K562 (cell line): ENCODE measurements at regions not wholly inside any gene's neighbourhood (a gene's known extent, or its start where the extent isn't known, plus 50 kb on each side); places are given as distances from the start of the nearest gene placed in this dataset.

Experiments used
- EZH2 ChIP-seq: IDR thresholded peaks from 2 replicates; pipeline ENCODE4 v1.6.1; 2012; ENCODE audit warnings: low read depth, mild to moderate bottlenecking, inconsistent platforms, low read length, borderline replicate concordance
- HLTF ChIP-seq: fragments of 450-650 bp; IDR thresholded peaks from 2 replicates; pipeline ENCODE4 v1.6.1; 2016
- POLR2A ChIP-seq: fragments of 450-650 bp; conservative IDR thresholded peaks from 2 replicates; pipeline ENCODE4 v1.6.1; 2016
- SP2 ChIP-seq: IDR thresholded peaks from 2 replicates; pipeline ENCODE4 v1.6.1; 2011; ENCODE audit warnings: mild to moderate bottlenecking, low read depth, low read length, moderate library complexity; ENCODE audit not compliant: poor library complexity, severe bottlenecking; ENCODE audit errors: extremely low read depth
- ZNF174 ChIP-seq: fragments of 250-450 bp; sonication (Bioruptor Pico); IDR thresholded peaks from 2 replicates; pipeline ENCODE4 v1.4.0; 2020; ENCODE audit warnings: mild to moderate bottlenecking
- ZNF707 ChIP-seq: fragments of 250-450 bp; sonication (Bioruptor Pico); conservative IDR thresholded peaks from 2 replicates; pipeline ENCODE4 v1.8.0; 2022; ENCODE audit warnings: inconsistent platforms, mild to moderate bottlenecking, moderate library complexity
- TF ChIP-seq, protein P1 (sequence below), 3 experiments: IDR thresholded peaks in 2 of 3; conservative IDR thresholded peaks in 1 of 3; 2 replicates each; pipeline ENCODE4 v1.5.1; 2011 to 2012; ENCODE audit warnings: low read length in 3 of 3, mild to moderate bottlenecking in 3 of 3, control low read depth in 2 of 3, improper control_type of control experiment in 1 of 3, inconsistent platforms in 1 of 3, low read depth in 1 of 3, mixed read lengths in 1 of 3, moderate library complexity in 1 of 3; ENCODE audit not compliant: insufficient read depth in 2 of 3
- TF ChIP-seq, protein P2 (sequence below): IDR thresholded peaks from 2 replicates; pipeline ENCODE4 v1.6.1; 2012; ENCODE audit warnings: low read depth, low read length, improper control_type of control experiment, borderline replicate concordance

DNA sequence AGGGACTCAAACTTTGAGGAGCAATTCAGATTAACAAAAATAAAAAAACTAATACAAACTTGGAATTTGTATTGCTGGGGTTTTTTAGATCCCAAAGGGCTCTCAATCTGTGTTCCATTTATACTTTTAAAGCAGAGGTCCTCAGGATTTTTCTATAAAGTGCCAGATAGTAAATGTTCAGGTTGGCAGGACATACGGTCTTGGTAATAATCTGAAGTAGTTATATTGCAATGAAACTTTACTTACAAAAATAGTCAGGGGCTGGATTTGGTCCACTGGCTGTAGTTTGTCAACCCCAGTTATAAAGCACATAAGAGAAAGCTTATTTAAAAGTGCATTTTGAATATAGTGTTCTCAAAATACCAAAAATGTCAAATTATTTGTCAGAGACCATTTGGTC lies 164.1 kb upstream of the CTSO start:
- no peak for TF ChIP-seq ZNF174 (CRISPR knock-in tag)
- no peak for TF ChIP-seq EZH2
- TF ChIP-seq POLR2A: no peak
- TF ChIP-seq, protein P1, sequence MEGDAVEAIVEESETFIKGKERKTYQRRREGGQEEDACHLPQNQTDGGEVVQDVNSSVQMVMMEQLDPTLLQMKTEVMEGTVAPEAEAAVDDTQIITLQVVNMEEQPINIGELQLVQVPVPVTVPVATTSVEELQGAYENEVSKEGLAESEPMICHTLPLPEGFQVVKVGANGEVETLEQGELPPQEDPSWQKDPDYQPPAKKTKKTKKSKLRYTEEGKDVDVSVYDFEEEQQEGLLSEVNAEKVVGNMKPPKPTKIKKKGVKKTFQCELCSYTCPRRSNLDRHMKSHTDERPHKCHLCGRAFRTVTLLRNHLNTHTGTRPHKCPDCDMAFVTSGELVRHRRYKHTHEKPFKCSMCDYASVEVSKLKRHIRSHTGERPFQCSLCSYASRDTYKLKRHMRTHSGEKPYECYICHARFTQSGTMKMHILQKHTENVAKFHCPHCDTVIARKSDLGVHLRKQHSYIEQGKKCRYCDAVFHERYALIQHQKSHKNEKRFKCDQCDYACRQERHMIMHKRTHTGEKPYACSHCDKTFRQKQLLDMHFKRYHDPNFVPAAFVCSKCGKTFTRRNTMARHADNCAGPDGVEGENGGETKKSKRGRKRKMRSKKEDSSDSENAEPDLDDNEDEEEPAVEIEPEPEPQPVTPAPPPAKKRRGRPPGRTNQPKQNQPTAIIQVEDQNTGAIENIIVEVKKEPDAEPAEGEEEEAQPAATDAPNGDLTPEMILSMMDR (IDR thresholded peaks at IDR 0.05 in 2 of 3, conservative IDR thresholded peaks at IDR 0.05 in 1 of 3; ENCODE audit: insufficient read depth in 2 of 3, low read depth in 1 of 3, low read length in 3 of 3): no peak
- no peak for TF ChIP-seq HLTF
- TF ChIP-seq ZNF707 (CRISPR knock-in tag): no peak
- TF ChIP-seq, protein P2, sequence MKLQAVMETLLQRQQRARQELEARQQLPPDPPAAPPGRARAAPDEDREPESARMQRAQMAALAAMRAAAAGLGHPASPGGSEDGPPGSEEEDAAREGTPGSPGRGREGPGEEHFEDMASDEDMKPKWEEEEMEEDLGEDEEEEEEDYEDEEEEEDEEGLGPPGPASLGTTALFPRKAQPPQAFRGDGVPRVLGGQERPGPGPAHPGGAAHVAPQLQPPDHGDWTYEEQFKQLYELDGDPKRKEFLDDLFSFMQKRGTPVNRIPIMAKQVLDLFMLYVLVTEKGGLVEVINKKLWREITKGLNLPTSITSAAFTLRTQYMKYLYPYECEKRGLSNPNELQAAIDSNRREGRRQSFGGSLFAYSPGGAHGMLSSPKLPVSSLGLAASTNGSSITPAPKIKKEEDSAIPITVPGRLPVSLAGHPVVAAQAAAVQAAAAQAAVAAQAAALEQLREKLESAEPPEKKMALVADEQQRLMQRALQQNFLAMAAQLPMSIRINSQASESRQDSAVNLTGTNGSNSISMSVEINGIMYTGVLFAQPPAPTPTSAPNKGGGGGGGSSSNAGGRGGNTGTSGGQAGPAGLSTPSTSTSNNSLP: no peak
- TF ChIP-seq SP2: no peak
